CD4-positive, alpha-beta T cell treated with Interleukin-17A for 1 hour (primary cell): ENCODE measurements at regions not wholly inside any gene's neighbourhood (a gene's known extent, or its start where the extent isn't known, plus 50 kb on each side); places are given as distances from the start of the nearest gene placed in this dataset.

ENCODE experiments used
- DNase-seq: peaks from one replicate; pipeline ENCODE4 v3.0.0-alpha.2; 2020

GRCh38 chr10:78630944-78631838 is 437.6 kb upstream of the ZMIZ1 start:
- DNase-seq = no peak

- no peak for DNase-seq
Measured at GRCh38 chr10:78634389-78634815, 434.4 kb upstream of the ZMIZ1 start.

- DNase-seq = no peak
Measured at GRCh38 chr10:78634835-78635234, 433.9 kb upstream of the ZMIZ1 start.

GRCh38 chr10:78639629-78640028 is 429.1 kb upstream of the ZMIZ1 start:
- DNase-seq = no peak

- DNase-seq = no peak
Measured at GRCh38 chr10:78640796-78641636, 427.8 kb upstream of the ZMIZ1 start.

GRCh38 chr10:78641693-78642092 is 427.1 kb upstream of the ZMIZ1 start:
- DNase-seq = no peak

GRCh38 chr10:78642269-78642816 is 426.4 kb upstream of the ZMIZ1 start:
- no peak for DNase-seq

GRCh38 chr10:78643513-78643912 is 425.3 kb upstream of the ZMIZ1 start:
- no peak for DNase-seq

- no peak for DNase-seq
Measured at GRCh38 chr10:78644550-78644949, 424.2 kb upstream of the ZMIZ1 start.

GRCh38 chr10:78645169-78645686 is 423.5 kb upstream of the ZMIZ1 start:
- no peak for DNase-seq

GRCh38 chr10:78645975-78646374 is 422.8 kb upstream of the ZMIZ1 start:
- DNase-seq = no peak

GRCh38 chr10:78648256-78648860 is 420.4 kb upstream of the ZMIZ1 start:
- DNase-seq = no peak

- no peak for DNase-seq
Measured at GRCh38 chr10:78649429-78649828, 419.3 kb upstream of the ZMIZ1 start.

GRCh38 chr10:78650122-78650521 is 418.6 kb upstream of the ZMIZ1 start:
- DNase-seq = no peak

GRCh38 chr10:78651287-78651686 is 417.5 kb upstream of the ZMIZ1 start:
- no peak for DNase-seq

GRCh38 chr10:78653555-78653954 is 415.2 kb upstream of the ZMIZ1 start:
- no peak for DNase-seq

GRCh38 chr10:78654047-78654590 is 414.6 kb upstream of the ZMIZ1 start:
- no peak for DNase-seq

- no peak for DNase-seq
Measured at GRCh38 chr10:78655979-78656378, 412.8 kb upstream of the ZMIZ1 start.

- no peak for DNase-seq
Measured at GRCh38 chr10:78656417-78657162, 412.2 kb upstream of the ZMIZ1 start.

GRCh38 chr10:78657163-78657861 is 411.5 kb upstream of the ZMIZ1 start:
- DNase-seq = peak; percentile 43

GRCh38 chr10:78657862-78658165 is 411.0 kb upstream of the ZMIZ1 start:
- no peak for DNase-seq
